Activated naive CD8-positive, alpha-beta T cell (primary cell): ENCODE measurements at regions not wholly inside any gene's neighbourhood (a gene's known extent, or its start where the extent isn't known, plus 50 kb on each side); places are given as distances from the start of the nearest gene placed in this dataset.
"Not testable (repeated sequence)": the region's sequence is repeated elsewhere in the genome, so short reads cannot be mapped to it uniquely, and the experiment has no call there.

ENCODE experiments used
- H3K27ac Mint-ChIP-seq: one replicate; pipeline ENCODE4 v1.8.0; 2021; ENCODE audit warnings: mixed read lengths
- H3K27me3 Mint-ChIP-seq: one replicate; pipeline ENCODE4 v1.8.0; 2021; ENCODE audit warnings: mixed read lengths
- H3K36me3 Mint-ChIP-seq: one replicate; pipeline ENCODE4 v1.8.0; 2021; ENCODE audit warnings: mixed read lengths
- H3K4me1 Mint-ChIP-seq: one replicate; pipeline ENCODE4 v1.8.0; 2021; ENCODE audit warnings: low read depth, mixed read lengths
- H3K4me3 Mint-ChIP-seq: one replicate; pipeline ENCODE4 v1.8.0; 2021; ENCODE audit warnings: mild to moderate bottlenecking, mixed read lengths
- H3K9me3 Mint-ChIP-seq: one replicate; pipeline ENCODE4 v1.8.0; 2021; ENCODE audit warnings: low read depth, mixed read lengths

GRCh38 chr7:106713452-106713851, 52.5 kb upstream of the CCDC71L start:
- not testable (repeated sequence) for H3K4me1 Mint-ChIP-seq, H3K4me3 Mint-ChIP-seq, H3K36me3 Mint-ChIP-seq, H3K27ac Mint-ChIP-seq, H3K9me3 Mint-ChIP-seq, H3K27me3 Mint-ChIP-seq

GRCh38 chr7:106714590-106715442, 53.9 kb upstream of the CCDC71L start:
- Mint-ChIP-seq H3K4me3 (peak overlapping the region; percentile 59), H3K4me1 (peaks cover 10% of the 10 kb centered on the region)
- H3K9me3 Mint-ChIP-seq, H3K27ac Mint-ChIP-seq, H3K36me3 Mint-ChIP-seq, H3K27me3 Mint-ChIP-seq: not testable (repeated sequence)

- peaks cover 8% of the 10 kb centered on the region for H3K36me3 Mint-ChIP-seq
- H3K27me3 Mint-ChIP-seq: no peaks in the 10 kb centered on the region
- peaks cover 14% of the 10 kb centered on the region for H3K4me1 Mint-ChIP-seq
- no peak overlapping the region for H3K4me3 Mint-ChIP-seq
- no peak overlapping the region for H3K27ac Mint-ChIP-seq
- H3K9me3 Mint-ChIP-seq: no peaks in the 10 kb centered on the region
Observed at GRCh38 chr7:106715730-106716129, 54.8 kb upstream of the CCDC71L start.

- H3K4me3 Mint-ChIP-seq: no peak overlapping the region
- H3K27ac Mint-ChIP-seq: no peak overlapping the region
- no peaks in the 10 kb centered on the region for H3K27me3 Mint-ChIP-seq
- H3K9me3 Mint-ChIP-seq: no peaks in the 10 kb centered on the region
- peaks cover 12% of the 10 kb centered on the region for H3K4me1 Mint-ChIP-seq
- H3K36me3 Mint-ChIP-seq: peaks cover 8% of the 10 kb centered on the region
Observed at GRCh38 chr7:106717254-106717954, 56.4 kb upstream of the CCDC71L start.

- Mint-ChIP-seq H3K4me3 (no peak overlapping the region), H3K27me3 (no peaks in the 10 kb centered on the region), H3K36me3 (peaks cover 8% of the 10 kb centered on the region), H3K27ac (no peak overlapping the region), H3K9me3 (no peaks in the 10 kb centered on the region), H3K4me1 (peaks cover 12% of the 10 kb centered on the region)
Observed at GRCh38 chr7:106717955-106718871, 57.3 kb upstream of the CCDC71L start.

- Mint-ChIP-seq H3K4me3 (no peak overlapping the region), H3K4me1 (peaks cover 12% of the 10 kb centered on the region), H3K36me3 (no peaks in the 10 kb centered on the region), H3K27me3 (no peaks in the 10 kb centered on the region), H3K27ac (no peak overlapping the region), H3K9me3 (no peaks in the 10 kb centered on the region)
Observed at GRCh38 chr7:106720641-106721040, 59.7 kb upstream of the CCDC71L start.

- no peaks in the 10 kb centered on the region for H3K9me3 Mint-ChIP-seq
- no peaks in the 10 kb centered on the region for H3K36me3 Mint-ChIP-seq
- H3K27me3 Mint-ChIP-seq: no peaks in the 10 kb centered on the region
- H3K4me3 Mint-ChIP-seq: no peak overlapping the region
- H3K4me1 Mint-ChIP-seq: peaks cover 12% of the 10 kb centered on the region
- no peak overlapping the region for H3K27ac Mint-ChIP-seq
Observed at GRCh38 chr7:106721816-106722785, 61.1 kb upstream of the CCDC71L start.

- no peak overlapping the region for H3K27ac Mint-ChIP-seq
- no peaks in the 10 kb centered on the region for H3K27me3 Mint-ChIP-seq
- H3K36me3 Mint-ChIP-seq: no peaks in the 10 kb centered on the region
- no peak overlapping the region for H3K4me3 Mint-ChIP-seq
- H3K4me1 Mint-ChIP-seq: peaks cover 12% of the 10 kb centered on the region
- H3K9me3 Mint-ChIP-seq: no peaks in the 10 kb centered on the region
Observed at GRCh38 chr7:106723398-106723797, 62.4 kb upstream of the CCDC71L start.

GRCh38 chr7:106729720-106730385, 68.9 kb upstream of the CCDC71L start:
- no peaks in the 10 kb centered on the region for H3K36me3 Mint-ChIP-seq
- H3K27ac Mint-ChIP-seq: peak overlapping the region; percentile 41
- H3K4me3 Mint-ChIP-seq: no peak overlapping the region
- H3K4me1 Mint-ChIP-seq: peaks cover 37% of the 10 kb centered on the region
- no peaks in the 10 kb centered on the region for H3K27me3 Mint-ChIP-seq
- H3K9me3 Mint-ChIP-seq: no peaks in the 10 kb centered on the region

GRCh38 chr7:106731187-106731586, 70.2 kb upstream of the CCDC71L start:
- Mint-ChIP-seq H3K4me3 (peak overlapping the region; percentile 31), H3K4me1 (peaks cover 45% of the 10 kb centered on the region), H3K27ac (peak overlapping the region; percentile 47), H3K36me3 (no peaks in the 10 kb centered on the region), H3K9me3 (no peaks in the 10 kb centered on the region), H3K27me3 (no peaks in the 10 kb centered on the region)

GRCh38 chr7:106731646-106732444, 70.9 kb upstream of the CCDC71L start:
- peak overlapping the region; percentile 31 for H3K4me3 Mint-ChIP-seq
- peaks cover 52% of the 10 kb centered on the region for H3K4me1 Mint-ChIP-seq
- H3K9me3 Mint-ChIP-seq: no peaks in the 10 kb centered on the region
- H3K27me3 Mint-ChIP-seq: no peaks in the 10 kb centered on the region
- H3K27ac Mint-ChIP-seq: peak overlapping the region; percentile 67
- no peaks in the 10 kb centered on the region for H3K36me3 Mint-ChIP-seq

GRCh38 chr7:106735637-106736036, 74.7 kb upstream of the CCDC71L start:
- Mint-ChIP-seq H3K4me1 (peaks cover 44% of the 10 kb centered on the region), H3K27ac (peak overlapping the region; percentile 75), H3K4me3 (peak overlapping the region; percentile 40)

GRCh38 chr7:106736123-106736507, 75.2 kb upstream of the CCDC71L start:
- Mint-ChIP-seq H3K27me3 (no peaks in the 10 kb centered on the region), H3K36me3 (no peaks in the 10 kb centered on the region), H3K4me3 (peak overlapping the region; percentile 40), H3K4me1 (peaks cover 40% of the 10 kb centered on the region), H3K9me3 (no peaks in the 10 kb centered on the region), H3K27ac (peak overlapping the region; percentile 75)

More at GRCh38 chr7:106735637-106736036, 74.7 kb upstream of the CCDC71L start:
- no peaks in the 10 kb centered on the region for H3K9me3 Mint-ChIP-seq
- no peaks in the 10 kb centered on the region for H3K36me3 Mint-ChIP-seq
- no peaks in the 10 kb centered on the region for H3K27me3 Mint-ChIP-seq
